ENCODE measurements at regions not wholly inside any gene's neighbourhood (a gene's known extent, or its start where the extent isn't known, plus 50 kb on each side); places are given as distances from the start of the nearest gene placed in this dataset.

GRCh38 chr5:143898381-143898780 lies 86.4 kb downstream of the HMHB1 start:
- Histone ChIP-seq H3K27ac (ENCODE audit: low read depth, low read length) (no peak overlapping the region), H3K27me3 (ENCODE audit: insufficient read depth, low read length) (no peaks in the 10 kb centered on the region)

GRCh38 chr5:143898916-143899591 lies 87.1 kb downstream of the HMHB1 start:
- Histone ChIP-seq H2AFZ (ENCODE audit: low read length, unreplicated experiment) (no peak overlapping the region), H3K4me1 (ENCODE audit: control insufficient read depth, insufficient read depth, low read length, unreplicated experiment) (peaks cover 16% of the 10 kb centered on the region), H3K4me3 (ENCODE audit: low read depth, low read length) (no peak overlapping the region), H3K27ac (ENCODE audit: low read depth, low read length) (no peak overlapping the region), H3K36me3 (ENCODE audit: insufficient read depth, low read length) (no peaks in the 10 kb centered on the region), H3K27me3 (ENCODE audit: insufficient read depth, low read length) (no peaks in the 10 kb centered on the region), H3K79me2 (ENCODE audit: control insufficient read depth, insufficient read depth, low read length, unreplicated experiment) (no peaks in the 10 kb centered on the region)

More at GRCh38 chr5:143898381-143898780, 86.4 kb downstream of the HMHB1 start:
- H2AFZ ChIP-seq (ENCODE audit: low read length, unreplicated experiment): no peak overlapping the region
- no peaks in the 10 kb centered on the region for H3K79me2 ChIP-seq (ENCODE audit: control insufficient read depth, insufficient read depth, low read length, unreplicated experiment)
- no peaks in the 10 kb centered on the region for H3K36me3 ChIP-seq (ENCODE audit: insufficient read depth, low read length)
- H3K4me1 ChIP-seq (ENCODE audit: control insufficient read depth, insufficient read depth, low read length, unreplicated experiment): peaks cover 16% of the 10 kb centered on the region
- H3K4me3 ChIP-seq (ENCODE audit: low read depth, low read length): no peak overlapping the region

GRCh38 chr5:143908959-143909358 lies 97.0 kb downstream of the HMHB1 start:
- no peaks in the 10 kb centered on the region for H3K36me3 ChIP-seq (ENCODE audit: insufficient read depth, low read length)
- H2AFZ ChIP-seq (ENCODE audit: low read length, unreplicated experiment): no peak overlapping the region
- no peaks in the 10 kb centered on the region for H3K27me3 ChIP-seq (ENCODE audit: insufficient read depth, low read length)
- peaks cover 14% of the 10 kb centered on the region for H3K4me1 ChIP-seq (ENCODE audit: control insufficient read depth, insufficient read depth, low read length, unreplicated experiment)
- H3K4me3 ChIP-seq (ENCODE audit: low read depth, low read length): no peak overlapping the region
- no peaks in the 10 kb centered on the region for H3K79me2 ChIP-seq (ENCODE audit: control insufficient read depth, insufficient read depth, low read length, unreplicated experiment)
- H3K27ac ChIP-seq (ENCODE audit: low read depth, low read length): no peak overlapping the region

GRCh38 chr5:143913008-143913752 lies 101.2 kb downstream of the HMHB1 start:
- Histone ChIP-seq H3K27ac (ENCODE audit: low read depth, low read length) (peak overlapping the region; percentile 91), H2AFZ (ENCODE audit: low read length, unreplicated experiment) (peak overlapping the region; percentile 62), H3K4me3 (ENCODE audit: low read depth, low read length) (peak overlapping the region; percentile 26; the same call in 1 of the 2 replicates), H3K79me2 (ENCODE audit: control insufficient read depth, insufficient read depth, low read length, unreplicated experiment) (no peaks in the 10 kb centered on the region), H3K36me3 (ENCODE audit: insufficient read depth, low read length) (no peaks in the 10 kb centered on the region), H3K27me3 (ENCODE audit: insufficient read depth, low read length) (no peaks in the 10 kb centered on the region), H3K4me1 (ENCODE audit: control insufficient read depth, insufficient read depth, low read length, unreplicated experiment) (peaks cover 47% of the 10 kb centered on the region)

GRCh38 chr5:143914756-143915155 lies 102.8 kb downstream of the HMHB1 start:
- no peaks in the 10 kb centered on the region for H3K27me3 ChIP-seq (ENCODE audit: insufficient read depth, low read length)
- no peaks in the 10 kb centered on the region for H3K36me3 ChIP-seq (ENCODE audit: insufficient read depth, low read length)
- no peak overlapping the region for H3K4me3 ChIP-seq (ENCODE audit: low read depth, low read length)
- H3K4me1 ChIP-seq (ENCODE audit: control insufficient read depth, insufficient read depth, low read length, unreplicated experiment): peaks cover 47% of the 10 kb centered on the region
- H3K79me2 ChIP-seq (ENCODE audit: control insufficient read depth, insufficient read depth, low read length, unreplicated experiment): no peaks in the 10 kb centered on the region
- peak overlapping the region; percentile 91 for H3K27ac ChIP-seq (ENCODE audit: low read depth, low read length)
- H2AFZ ChIP-seq (ENCODE audit: low read length, unreplicated experiment): peak overlapping the region; percentile 29

- Histone ChIP-seq H3K79me2 (ENCODE audit: control insufficient read depth, insufficient read depth, low read length, unreplicated experiment) (no peaks in the 10 kb centered on the region), H2AFZ (ENCODE audit: low read length, unreplicated experiment) (no peak overlapping the region), H3K27me3 (ENCODE audit: insufficient read depth, low read length) (no peaks in the 10 kb centered on the region), H3K36me3 (ENCODE audit: insufficient read depth, low read length) (no peaks in the 10 kb centered on the region), H3K4me1 (ENCODE audit: control insufficient read depth, insufficient read depth, low read length, unreplicated experiment) (peaks cover 61% of the 10 kb centered on the region), H3K27ac (ENCODE audit: low read depth, low read length) (0 out of 2 replicates have a peak overlapping the region, but pooled peaks have one; percentile 6), H3K4me3 (ENCODE audit: low read depth, low read length) (no peak overlapping the region; the same call in 1 of the 2 replicates)
Observed at GRCh38 chr5:143916451-143916850, 104.5 kb downstream of the HMHB1 start.

GRCh38 chr5:143918961-143919360 lies 107.0 kb downstream of the HMHB1 start:
- Histone ChIP-seq H2AFZ (ENCODE audit: low read length, unreplicated experiment) (peak overlapping the region; percentile 19), H3K27me3 (ENCODE audit: insufficient read depth, low read length) (no peaks in the 10 kb centered on the region), H3K79me2 (ENCODE audit: control insufficient read depth, insufficient read depth, low read length, unreplicated experiment) (no peaks in the 10 kb centered on the region), H3K4me1 (ENCODE audit: control insufficient read depth, insufficient read depth, low read length, unreplicated experiment) (peaks cover 70% of the 10 kb centered on the region), H3K36me3 (ENCODE audit: insufficient read depth, low read length) (no peaks in the 10 kb centered on the region), H3K27ac (ENCODE audit: low read depth, low read length) (no peak overlapping the region), H3K4me3 (ENCODE audit: low read depth, low read length) (no peak overlapping the region)

GRCh38 chr5:143920772-143921171 lies 108.8 kb downstream of the HMHB1 start:
- Histone ChIP-seq H2AFZ (ENCODE audit: low read length, unreplicated experiment) (peak overlapping the region; percentile 57), H3K27ac (ENCODE audit: low read depth, low read length) (peak overlapping the region; percentile 100), H3K79me2 (ENCODE audit: control insufficient read depth, insufficient read depth, low read length, unreplicated experiment) (no peaks in the 10 kb centered on the region), H3K36me3 (ENCODE audit: insufficient read depth, low read length) (no peaks in the 10 kb centered on the region), H3K4me1 (ENCODE audit: control insufficient read depth, insufficient read depth, low read length, unreplicated experiment) (peaks cover 61% of the 10 kb centered on the region), H3K4me3 (ENCODE audit: low read depth, low read length) (peak overlapping the region; percentile 70), H3K27me3 (ENCODE audit: insufficient read depth, low read length) (no peaks in the 10 kb centered on the region)

GRCh38 chr5:143921525-143922311 lies 109.8 kb downstream of the HMHB1 start:
- peak overlapping the region; percentile 100 for H3K27ac ChIP-seq (ENCODE audit: low read depth, low read length)
- no peak overlapping the region for H2AFZ ChIP-seq (ENCODE audit: low read length, unreplicated experiment)
- H3K27me3 ChIP-seq (ENCODE audit: insufficient read depth, low read length): no peaks in the 10 kb centered on the region
- H3K4me3 ChIP-seq (ENCODE audit: low read depth, low read length): peak overlapping the region; percentile 70
- peaks cover 52% of the 10 kb centered on the region for H3K4me1 ChIP-seq (ENCODE audit: control insufficient read depth, insufficient read depth, low read length, unreplicated experiment)
- H3K79me2 ChIP-seq (ENCODE audit: control insufficient read depth, insufficient read depth, low read length, unreplicated experiment): no peaks in the 10 kb centered on the region
- no peaks in the 10 kb centered on the region for H3K36me3 ChIP-seq (ENCODE audit: insufficient read depth, low read length)

GRCh38 chr5:143922718-143923117 lies 110.8 kb downstream of the HMHB1 start:
- Histone ChIP-seq H3K4me3 (ENCODE audit: low read depth, low read length) (peak overlapping the region; percentile 16; the same call in 1 of the 2 replicates), H3K27ac (ENCODE audit: low read depth, low read length) (peak overlapping the region; percentile 100), H3K36me3 (ENCODE audit: insufficient read depth, low read length) (no peaks in the 10 kb centered on the region), H3K4me1 (ENCODE audit: control insufficient read depth, insufficient read depth, low read length, unreplicated experiment) (peaks cover 46% of the 10 kb centered on the region), H3K79me2 (ENCODE audit: control insufficient read depth, insufficient read depth, low read length, unreplicated experiment) (no peaks in the 10 kb centered on the region), H2AFZ (ENCODE audit: low read length, unreplicated experiment) (peak overlapping the region; percentile 1), H3K27me3 (ENCODE audit: insufficient read depth, low read length) (no peaks in the 10 kb centered on the region)

All from ACC112 (cell line).